Kidney capillary endothelial cell (primary cell): ENCODE measurements at regions not wholly inside any gene's neighbourhood (a gene's known extent, or its start where the extent isn't known, plus 50 kb on each side); places are given as distances from the start of the nearest gene placed in this dataset.

Experiments used
- DNase-seq: peaks from one replicate; pipeline ENCODE4 v3.0.0-alpha.2; 2018; ENCODE audit warnings: low spot score

DNA sequence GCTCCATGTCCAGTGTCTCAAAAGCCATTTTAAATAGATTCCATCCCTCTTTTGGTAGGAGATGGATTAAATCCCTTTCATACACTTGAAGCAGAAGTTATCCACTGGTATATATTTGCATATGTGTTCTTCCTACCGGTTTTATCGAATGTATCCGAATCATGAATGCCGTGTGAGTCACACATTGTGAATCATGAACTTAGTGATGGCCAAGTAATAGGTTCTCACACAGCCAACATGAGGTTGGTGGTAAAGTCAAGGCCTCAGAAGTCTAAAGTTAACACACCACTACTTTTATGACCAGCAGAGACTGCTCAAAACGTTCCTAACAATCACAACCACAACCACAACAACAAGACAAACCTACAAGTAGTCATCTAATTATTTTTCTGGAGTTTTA lies 345.5 kb downstream of the THBS2 start:
- no peak for DNase-seq

DNA sequence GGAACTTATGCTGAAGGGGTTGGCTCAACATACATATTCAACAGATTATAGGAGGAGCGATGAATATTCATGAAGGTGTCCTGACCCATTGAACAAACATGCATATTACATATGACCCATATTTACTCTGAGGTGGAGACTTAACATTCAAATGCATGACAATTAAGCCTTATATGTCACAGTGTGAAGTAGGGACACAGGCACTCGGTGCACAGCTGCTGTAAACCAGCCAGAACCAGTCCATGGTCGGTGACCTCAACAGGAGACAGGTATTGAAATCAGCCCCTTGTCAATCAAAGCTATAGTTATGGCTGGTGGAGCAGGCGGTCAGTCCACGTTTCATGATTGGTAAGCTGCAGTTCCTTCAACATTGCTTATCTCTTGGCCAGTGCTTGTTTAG lies 347.3 kb downstream of the THBS2 start:
- no peak for DNase-seq

- no peak for DNase-seq
Observed at GRCh38 chr6:168905451-168906090, 348.1 kb downstream of the THBS2 start.

DNA sequence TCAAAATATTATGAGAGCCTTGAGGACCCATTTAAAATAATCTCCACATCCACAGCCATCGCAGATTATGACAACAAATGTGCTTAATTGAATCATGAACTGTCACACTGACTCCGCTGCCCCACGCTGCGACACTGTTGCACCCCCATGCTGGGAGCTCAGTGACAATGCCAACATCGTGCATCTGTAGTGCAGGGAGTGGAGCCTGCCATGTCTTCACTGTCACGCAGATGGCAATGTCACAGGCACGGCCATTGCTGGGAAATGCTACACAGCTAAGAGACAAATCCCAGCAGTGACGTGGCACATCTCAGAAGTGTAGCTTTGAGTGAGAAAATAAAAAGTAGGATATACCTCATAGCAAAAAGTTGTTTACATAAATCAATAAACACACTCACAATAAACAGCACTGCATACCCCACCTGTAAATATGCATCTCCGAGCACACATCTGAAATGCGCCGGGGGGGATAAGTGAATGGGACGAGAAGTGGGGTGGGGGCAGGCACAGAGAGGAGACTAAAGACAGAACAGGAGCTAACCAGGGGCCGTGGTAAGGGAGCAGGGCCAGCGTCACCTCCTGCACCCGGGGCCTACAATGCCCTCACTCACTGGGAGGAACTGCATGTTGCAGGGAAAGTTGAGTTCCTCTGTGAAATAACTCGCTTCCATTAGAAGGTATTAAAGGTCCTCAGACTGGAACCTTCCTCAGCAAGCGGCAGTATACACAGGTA lies 349.9 kb downstream of the THBS2 start:
- DNase-seq, result no peak

GRCh38 chr6:168902075-168902474 lies 351.6 kb downstream of the THBS2 start:
- DNase-seq, result no peak

- DNase-seq, result no peak
Observed at GRCh38 chr6:168901076-168901475, 352.6 kb downstream of the THBS2 start.

DNA sequence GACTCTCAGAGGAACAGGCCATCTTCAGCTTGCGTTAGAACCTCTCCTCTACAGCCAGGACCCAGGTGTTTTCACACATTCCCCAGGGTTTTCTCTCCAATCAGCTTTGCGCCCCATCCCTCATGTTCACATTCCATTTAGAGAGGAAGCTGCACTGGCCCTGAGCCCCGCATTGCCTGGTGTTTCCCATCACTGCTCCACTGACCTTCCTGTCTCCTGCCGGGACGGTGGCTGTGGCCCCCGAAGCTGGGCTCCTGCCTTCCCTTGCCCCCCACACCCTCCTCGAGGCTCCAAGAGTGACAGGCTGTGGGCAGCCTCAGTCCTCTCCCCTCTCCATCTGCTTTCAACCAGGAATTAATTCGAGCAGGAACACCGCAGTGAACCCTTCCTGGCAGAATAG lies 357.3 kb downstream of the THBS2 start:
- DNase-seq, result no peak

DNA sequence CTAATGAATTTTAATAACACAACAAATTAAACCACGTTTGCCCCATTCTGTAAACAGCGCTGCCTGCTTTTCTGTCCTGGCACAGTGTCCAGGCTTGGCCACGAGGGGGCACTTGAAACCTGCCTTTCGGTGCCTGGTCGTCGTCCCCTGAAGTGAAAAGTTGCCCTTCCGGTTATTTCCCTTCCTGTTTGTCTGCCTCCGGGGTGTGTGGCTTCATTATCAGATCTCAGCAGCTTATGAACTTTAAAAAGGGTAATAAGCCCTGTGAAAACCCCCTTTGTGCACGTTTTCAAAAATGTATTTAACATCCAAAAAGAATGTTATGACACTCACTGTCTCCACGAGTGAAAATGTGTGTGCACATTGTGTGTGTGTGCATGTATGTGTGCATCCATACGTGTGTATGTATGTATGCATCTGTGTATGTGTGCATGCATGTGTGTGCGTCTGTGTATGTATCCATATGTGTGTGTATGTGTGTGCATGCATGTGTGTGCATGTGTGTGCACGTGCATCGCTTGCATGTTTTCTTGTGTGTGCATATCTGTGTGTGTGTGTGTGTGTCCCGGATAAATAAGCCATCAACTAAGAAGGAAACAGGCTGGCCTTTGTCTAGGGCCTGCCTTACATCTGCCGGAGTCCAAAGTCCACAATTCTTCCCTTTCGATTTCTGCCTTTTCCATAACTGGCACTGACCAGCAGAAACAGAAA lies 358.4 kb downstream of the THBS2 start:
- DNase-seq, result peak; percentile 66

DNA sequence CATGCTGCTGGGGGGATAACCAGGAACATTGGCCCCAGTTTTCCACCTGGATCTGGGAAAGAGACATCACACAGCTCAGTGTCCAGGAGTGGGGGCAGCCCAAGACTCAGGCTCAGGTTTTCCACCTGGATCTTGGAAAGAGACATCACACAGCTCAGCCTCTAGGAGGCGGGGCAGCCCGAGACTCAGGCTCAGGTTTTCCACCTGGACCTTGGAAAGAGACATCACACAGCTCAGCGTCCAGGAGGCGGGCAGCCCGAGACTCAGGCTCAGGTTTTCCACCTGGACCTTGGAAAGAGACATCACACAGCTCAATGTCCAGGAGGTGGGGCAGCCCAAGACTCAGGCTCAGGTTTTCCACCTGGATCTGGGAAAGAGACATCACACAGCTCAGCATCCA lies 361.6 kb downstream of the THBS2 start:
- DNase-seq, result no peak

DNA sequence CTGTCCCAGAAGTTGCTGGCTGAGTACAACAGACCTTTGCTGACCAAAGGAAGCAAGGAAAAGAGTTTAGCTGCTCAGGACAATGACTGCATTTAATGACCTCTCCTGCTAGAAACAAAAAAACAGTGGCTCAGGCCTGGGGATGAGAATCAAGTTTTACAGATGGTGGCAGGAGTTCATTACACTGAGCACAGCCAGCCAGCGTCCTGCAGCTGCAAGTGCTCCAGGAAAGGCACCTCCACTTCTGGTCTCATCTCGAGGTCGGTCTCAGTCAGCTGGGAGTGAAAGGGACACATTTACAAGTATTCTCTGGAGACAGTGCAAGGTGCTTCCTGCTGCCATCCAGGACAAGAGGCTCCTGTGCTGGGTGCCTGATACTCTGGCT lies 362.7 kb downstream of the THBS2 start:
- no peak for DNase-seq

DNA sequence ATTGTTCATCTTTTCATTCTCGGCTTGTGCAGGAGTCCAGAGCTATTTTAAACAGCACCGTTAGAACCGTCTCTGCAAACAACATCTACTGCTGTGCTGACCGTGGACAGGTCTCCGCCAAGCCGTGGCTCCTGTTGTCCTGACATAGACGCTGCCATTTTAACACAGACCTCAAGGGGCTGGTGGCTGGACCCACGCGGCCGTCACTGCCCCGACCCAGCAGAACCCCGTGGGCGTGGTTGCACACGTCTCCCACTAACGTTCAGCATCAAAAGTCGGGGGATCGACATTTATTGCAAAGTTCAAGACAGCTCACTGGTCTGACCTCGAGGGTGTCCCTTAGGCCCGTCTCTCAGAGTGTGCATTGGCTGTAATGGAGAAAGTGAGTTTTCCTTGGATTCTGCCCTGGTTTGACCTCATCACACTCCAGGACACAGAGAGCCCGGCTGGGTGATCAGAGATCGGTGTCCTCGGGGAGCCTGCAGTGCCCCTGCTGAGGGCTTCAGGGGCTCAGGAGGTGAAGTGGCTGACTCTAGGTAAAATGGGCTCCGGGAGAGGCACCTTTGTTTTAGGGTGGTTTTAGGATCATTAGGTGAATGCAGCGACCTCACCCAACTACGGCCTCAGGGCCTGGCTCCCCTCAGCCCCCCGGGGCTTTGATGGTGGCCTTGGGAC lies 363.2 kb downstream of the THBS2 start:
- DNase-seq, result no peak

DNA sequence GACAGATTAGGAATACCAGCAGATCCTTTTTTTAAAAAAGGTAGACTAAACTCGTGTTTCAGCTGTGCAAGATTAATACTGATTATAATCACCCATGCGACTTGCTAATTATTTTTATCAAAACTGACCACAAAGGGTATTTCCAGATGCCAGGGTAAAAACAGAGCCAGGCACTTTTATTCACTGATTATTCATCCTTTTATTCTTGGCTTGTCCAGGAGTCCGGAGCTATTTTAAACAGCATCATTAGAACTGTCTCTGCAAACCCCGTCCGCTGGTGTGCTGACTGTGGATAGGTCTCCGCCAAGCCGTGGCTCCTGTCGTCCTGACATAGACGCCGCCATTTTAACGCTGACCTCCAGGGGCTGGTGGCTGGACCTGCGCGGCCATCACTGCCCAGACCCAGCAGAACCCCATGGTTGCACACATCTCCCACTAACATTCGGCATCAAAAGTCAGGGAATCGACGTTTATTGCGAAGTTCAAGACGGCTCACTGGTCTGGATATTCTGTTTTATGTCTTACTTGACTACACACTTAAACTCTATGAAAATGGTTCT lies 364.8 kb downstream of the THBS2 start:
- no peak for DNase-seq

DNA sequence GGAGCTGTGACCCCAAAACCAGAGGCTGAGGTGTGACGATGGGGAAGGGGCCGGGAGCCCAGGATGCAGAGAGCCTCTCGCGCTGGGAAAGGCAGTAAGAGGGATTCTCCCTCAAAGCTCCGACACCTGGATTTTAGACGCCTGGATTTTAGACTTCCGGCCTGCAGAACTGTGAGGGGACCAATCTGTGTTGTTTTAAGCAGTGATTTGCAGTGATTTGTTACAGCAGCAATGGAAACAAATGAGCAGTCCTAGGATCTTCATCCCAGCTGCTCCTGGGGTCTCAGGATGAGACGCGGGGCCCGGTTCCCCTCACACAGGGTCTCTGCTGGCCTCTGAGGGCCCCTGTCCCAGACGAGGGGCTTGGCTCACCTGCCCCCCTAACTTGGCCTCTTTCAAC lies 365.5 kb downstream of the THBS2 start:
- DNase-seq, result no peak

DNA sequence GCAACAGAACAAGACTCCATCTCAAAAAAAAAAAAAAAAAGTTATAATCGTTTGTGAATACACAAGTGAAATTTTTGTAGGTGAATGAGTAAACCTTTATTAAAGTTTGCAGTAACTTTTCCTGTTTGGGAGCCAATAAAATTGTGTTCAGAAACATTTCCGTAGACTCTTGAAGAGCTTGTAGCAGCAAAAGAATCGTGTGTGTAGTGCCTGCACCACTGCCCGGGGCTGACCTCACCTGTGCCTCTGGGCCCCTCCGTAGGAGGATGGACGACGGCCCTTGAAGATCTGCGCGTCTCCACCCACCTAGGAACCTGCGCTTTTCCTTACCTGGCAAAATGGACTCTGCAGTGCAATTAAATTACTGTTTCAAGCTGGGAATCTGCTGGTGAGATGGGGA lies 366.0 kb downstream of the THBS2 start:
- no peak for DNase-seq

- no peak for DNase-seq
Observed at GRCh38 chr6:168886964-168887363, 366.7 kb downstream of the THBS2 start.

DNA sequence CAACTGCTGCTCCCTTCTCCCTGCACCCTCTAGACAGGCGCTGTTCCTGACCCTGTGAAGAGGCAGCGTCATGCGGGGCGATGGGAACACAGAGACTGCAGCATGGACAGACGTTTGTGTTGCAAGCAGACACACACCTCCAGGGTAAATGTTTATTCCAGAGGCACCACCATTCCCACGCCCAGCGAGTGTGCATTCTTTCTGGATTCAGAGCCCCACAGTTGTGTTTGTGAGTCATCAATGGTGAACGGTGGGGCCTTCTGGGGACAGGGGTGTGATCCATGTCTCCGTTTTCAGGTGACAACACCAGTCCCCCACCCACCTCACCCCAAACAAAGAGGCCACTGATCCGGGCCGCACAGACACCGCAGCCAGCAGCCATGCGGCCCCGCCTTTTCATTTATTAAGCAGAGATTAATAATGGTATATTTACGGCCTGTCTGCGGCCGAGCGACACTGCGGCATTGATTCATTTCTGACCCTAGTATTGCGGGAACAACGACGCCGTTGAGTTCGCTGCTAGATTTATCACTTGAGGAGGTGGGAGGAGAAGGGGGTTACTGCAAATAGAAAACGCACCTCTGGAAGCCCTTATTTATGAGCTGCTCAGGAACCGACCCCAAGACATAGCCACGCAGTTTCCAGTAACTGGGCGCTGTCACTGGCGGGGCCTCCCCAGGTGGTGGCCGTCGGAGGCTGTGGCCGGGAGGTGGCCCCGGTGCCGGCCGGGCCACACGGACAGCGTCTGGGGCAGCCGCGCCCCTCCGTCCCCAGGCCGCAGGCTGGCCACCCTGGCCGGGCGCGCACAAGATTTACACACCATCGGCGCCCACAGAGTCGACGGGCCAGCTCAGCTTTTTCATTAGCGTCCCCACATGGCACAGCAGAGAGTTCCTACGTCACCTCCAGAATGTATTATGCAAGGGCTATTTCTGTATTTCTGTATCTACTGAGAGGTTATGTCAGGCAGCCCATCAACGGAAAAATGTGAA lies 367.6 kb downstream of the THBS2 start:
- DNase-seq, result no peak

DNA sequence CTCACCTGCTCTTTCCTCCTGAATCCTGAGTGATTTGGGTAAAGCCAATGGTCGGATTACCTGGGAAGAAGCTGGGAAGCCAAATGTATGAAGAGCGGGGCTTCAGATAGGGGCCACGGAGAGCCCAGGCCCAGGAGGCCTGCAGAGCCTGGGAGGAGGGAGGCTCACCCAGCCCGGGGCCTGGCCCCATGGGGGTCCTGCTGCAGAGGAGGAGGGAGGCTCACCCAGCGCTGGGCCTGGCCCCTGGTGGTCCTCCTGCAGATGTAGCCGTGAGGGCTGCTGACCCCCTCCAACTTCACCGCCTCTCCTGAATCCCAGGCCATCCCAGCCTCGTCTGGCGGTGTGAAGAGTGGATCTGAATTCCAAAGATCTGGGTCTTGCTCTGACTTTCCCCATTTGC lies 368.4 kb downstream of the THBS2 start:
- DNase-seq, result no peak

DNA sequence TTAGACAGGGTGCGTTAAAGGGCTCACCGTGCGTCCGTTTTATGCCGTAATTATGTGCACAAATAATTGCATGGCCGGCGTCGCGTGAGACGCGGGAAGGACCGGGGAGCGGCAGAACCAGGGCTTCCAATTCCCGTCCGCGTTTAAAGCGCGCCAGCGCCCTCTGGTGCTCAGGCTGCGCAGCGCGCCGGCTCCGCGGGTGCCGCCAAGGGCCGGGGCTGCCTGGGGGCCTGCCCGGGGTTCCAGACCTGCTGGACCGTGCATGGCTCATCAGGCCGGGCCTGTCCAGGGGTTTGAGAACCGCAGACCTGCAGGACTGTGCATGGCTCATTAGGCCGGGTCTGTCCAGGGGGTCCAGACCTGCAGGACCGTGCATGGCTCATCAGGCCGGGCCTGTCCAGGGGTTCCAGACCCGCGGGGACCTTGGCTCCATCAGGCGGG lies 369.0 kb downstream of the THBS2 start:
- peak; percentile 21 for DNase-seq

DNA sequence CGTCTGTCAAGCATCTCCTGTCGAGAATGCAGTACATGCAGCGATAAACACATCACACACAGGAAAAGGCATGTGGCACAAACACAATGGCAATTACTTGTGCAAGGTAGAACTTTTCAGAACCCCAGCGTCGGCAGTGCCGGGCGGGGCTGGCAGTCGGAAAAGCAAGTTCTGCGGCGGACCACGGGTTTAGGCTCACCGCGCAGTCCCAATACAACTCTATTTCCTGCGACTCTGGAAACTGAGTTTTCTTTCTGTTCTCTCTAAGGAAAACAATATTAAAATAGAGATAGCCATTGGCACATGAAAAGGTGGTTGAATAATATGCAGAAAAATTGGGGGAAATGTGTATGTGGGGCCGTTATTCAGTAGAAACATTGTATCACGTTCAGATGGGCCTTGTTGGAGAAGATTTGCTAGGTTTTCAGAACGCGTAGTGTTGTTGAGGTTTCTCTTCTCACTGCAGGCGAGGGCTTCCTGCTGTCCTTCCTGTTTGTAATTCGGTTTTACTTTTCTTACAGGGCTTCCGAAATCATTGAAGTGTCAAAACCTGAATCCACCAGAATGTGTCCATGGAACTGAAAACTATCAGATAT lies 369.5 kb downstream of the THBS2 start:
- no peak for DNase-seq

DNA sequence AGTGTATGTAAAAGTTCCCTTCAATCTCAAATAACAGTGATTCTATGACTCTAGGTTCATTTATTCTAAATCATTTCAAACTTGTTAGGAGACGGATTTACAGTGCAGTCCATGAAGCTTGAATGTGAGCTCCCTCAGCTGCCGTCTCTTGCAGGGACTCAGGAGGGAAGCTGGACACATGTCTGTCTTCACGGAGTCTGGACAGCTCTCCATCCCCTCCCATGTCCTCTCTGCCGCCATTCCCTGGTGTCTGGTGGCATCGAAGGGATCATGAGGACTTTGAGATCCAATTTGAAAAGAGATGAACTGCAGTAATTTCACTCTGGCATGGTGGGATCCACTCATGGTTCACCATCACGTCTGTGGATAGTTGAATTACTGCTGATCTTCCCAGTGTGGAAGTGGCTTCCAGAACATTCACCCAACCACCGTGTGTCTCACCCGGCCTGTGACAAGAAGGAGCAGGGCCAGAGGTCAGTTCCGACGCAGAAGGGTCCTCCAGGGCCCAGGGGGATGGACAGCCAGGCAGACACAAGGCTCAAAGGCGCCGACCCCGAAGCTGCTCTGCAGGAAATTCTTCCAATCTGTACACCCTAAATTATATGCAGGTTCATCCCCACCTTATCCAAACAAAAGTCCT lies 370.1 kb downstream of the THBS2 start:
- no peak for DNase-seq
